ENCODE measurements at regions not wholly inside any gene's neighbourhood (a gene's known extent, or its start where the extent isn't known, plus 50 kb on each side); places are given as distances from the start of the nearest gene placed in this dataset.

- Mint-ChIP-seq H3K4me1 (ENCODE audit: low read depth) (no peaks in the 10 kb centered on the region), H3K27ac (no peak overlapping the region), H3K4me3 (no peak overlapping the region), H3K27me3 (ENCODE audit: low read depth) (no peaks in the 10 kb centered on the region), H3K9me3 (peaks cover 6 to 9% of the 10 kb centered on the region in 2 donors), H3K36me3 (ENCODE audit: insufficient read depth in 2 of 2) (no peaks in the 10 kb centered on the region)
- DNase-seq (no peak), ATAC-seq (replicated peaks in 1 of 2) (no peak)
These were observed 628.0 kb upstream of the NRSN1 start for GRCh38 chr6:23498013-23498412.

- Mint-ChIP-seq H3K4me3 (no peak overlapping the region), H3K4me1 (ENCODE audit: low read depth) (no peaks in the 10 kb centered on the region), H3K27me3 (ENCODE audit: low read depth) (no peaks in the 10 kb centered on the region), H3K9me3 (peaks cover 5 to 6% of the 10 kb centered on the region in 2 donors), H3K36me3 (ENCODE audit: insufficient read depth in 2 of 2) (no peaks in the 10 kb centered on the region), H3K27ac (no peak overlapping the region)
- DNase-seq (no peak), ATAC-seq (replicated peaks in 1 of 2) (no peak)
These were observed 626.5 kb upstream of the NRSN1 start for GRCh38 chr6:23499549-23499948.

GRCh38 chr6:23503173-23503572 lies 622.8 kb upstream of the NRSN1 start:
- H3K36me3 Mint-ChIP-seq (ENCODE audit: insufficient read depth in 2 of 2), result no peaks in the 10 kb centered on the region
- no peak overlapping the region for H3K27ac Mint-ChIP-seq
- ATAC-seq (replicated peaks in 1 of 2), result no peak
- H3K4me1 Mint-ChIP-seq (ENCODE audit: low read depth), result no peaks in the 10 kb centered on the region
- H3K4me3 Mint-ChIP-seq, result no peak overlapping the region
- peaks cover 4 to 7% of the 10 kb centered on the region in 2 donors for H3K9me3 Mint-ChIP-seq
- DNase-seq, result no peak
- no peaks in the 10 kb centered on the region for H3K27me3 Mint-ChIP-seq (ENCODE audit: low read depth)

- Mint-ChIP-seq H3K4me1 (ENCODE audit: low read depth) (no peaks in the 10 kb centered on the region), H3K27me3 (ENCODE audit: low read depth) (no peaks in the 10 kb centered on the region), H3K4me3 (no peak overlapping the region), H3K9me3 (peaks cover 0 to 4% of the 10 kb centered on the region in 2 donors), H3K36me3 (ENCODE audit: insufficient read depth in 2 of 2) (no peaks in the 10 kb centered on the region), H3K27ac (no peak overlapping the region)
- no peak for ATAC-seq (replicated peaks in 1 of 2)
- DNase-seq, result no peak
These were observed 621.0 kb upstream of the NRSN1 start for GRCh38 chr6:23505026-23505425.

GRCh38 chr6:23510778-23511510 lies 615.1 kb upstream of the NRSN1 start:
- DNase-seq (no peak), ATAC-seq (replicated peaks in 1 of 2) (no peak)
- Mint-ChIP-seq H3K9me3 (peaks cover 0 to 3% of the 10 kb centered on the region in 2 donors), H3K27me3 (ENCODE audit: low read depth) (no peaks in the 10 kb centered on the region), H3K4me1 (ENCODE audit: low read depth) (no peaks in the 10 kb centered on the region), H3K36me3 (ENCODE audit: insufficient read depth in 2 of 2) (no peaks in the 10 kb centered on the region), H3K27ac (no peak overlapping the region), H3K4me3 (no peak overlapping the region)

- ATAC-seq (replicated peaks in 1 of 2), result no peak
- H3K36me3 Mint-ChIP-seq (ENCODE audit: insufficient read depth in 2 of 2), result no peaks in the 10 kb centered on the region
These were observed 614.2 kb upstream of the NRSN1 start for GRCh38 chr6:23511817-23512216.

GRCh38 chr6:23518294-23518693 lies 607.7 kb upstream of the NRSN1 start:
- Mint-ChIP-seq H3K27ac (no peak overlapping the region), H3K9me3 (no peaks in the 10 kb centered on the region), H3K4me1 (ENCODE audit: low read depth) (no peaks in the 10 kb centered on the region), H3K36me3 (ENCODE audit: insufficient read depth in 2 of 2) (no peaks in the 10 kb centered on the region), H3K27me3 (ENCODE audit: low read depth) (no peaks in the 10 kb centered on the region), H3K4me3 (no peak overlapping the region)
- ATAC-seq (replicated peaks in 1 of 2), result no peak
- DNase-seq, result no peak

More at GRCh38 chr6:23511817-23512216, 614.2 kb upstream of the NRSN1 start:
- Mint-ChIP-seq H3K27me3 (ENCODE audit: low read depth) (no peaks in the 10 kb centered on the region), H3K9me3 (peaks cover 0 to 2% of the 10 kb centered on the region in 2 donors), H3K4me3 (no peak overlapping the region), H3K4me1 (ENCODE audit: low read depth) (no peaks in the 10 kb centered on the region), H3K27ac (no peak overlapping the region)
- DNase-seq, result no peak

- H3K36me3 Mint-ChIP-seq (ENCODE audit: insufficient read depth in 2 of 2), result peaks cover 0 to 3% of the 10 kb centered on the region in 2 donors
- H3K27ac Mint-ChIP-seq, result no peak overlapping the region
- H3K4me1 Mint-ChIP-seq (ENCODE audit: low read depth), result no peaks in the 10 kb centered on the region
- H3K27me3 Mint-ChIP-seq (ENCODE audit: low read depth), result no peaks in the 10 kb centered on the region
- no peak for DNase-seq
- H3K4me3 Mint-ChIP-seq, result no peak overlapping the region
- no peak for ATAC-seq (replicated peaks in 1 of 2)
- peaks cover 3% of the 10 kb centered on the region in 2 donors for H3K9me3 Mint-ChIP-seq
These were observed 603.0 kb upstream of the NRSN1 start for GRCh38 chr6:23522792-23523547.

GRCh38 chr6:23523771-23524170 lies 602.2 kb upstream of the NRSN1 start:
- Mint-ChIP-seq H3K27me3 (ENCODE audit: low read depth) (no peaks in the 10 kb centered on the region), H3K4me1 (ENCODE audit: low read depth) (no peaks in the 10 kb centered on the region), H3K9me3 (peaks cover 3% of the 10 kb centered on the region in 2 donors), H3K36me3 (ENCODE audit: insufficient read depth in 2 of 2) (peaks cover 0 to 3% of the 10 kb centered on the region in 2 donors), H3K27ac (no peak overlapping the region), H3K4me3 (no peak overlapping the region)
- no peak for DNase-seq
- ATAC-seq (replicated peaks in 1 of 2), result no peak

GRCh38 chr6:23524548-23524947 lies 601.5 kb upstream of the NRSN1 start:
- Mint-ChIP-seq H3K27ac (no peak overlapping the region), H3K27me3 (ENCODE audit: low read depth) (no peaks in the 10 kb centered on the region), H3K9me3 (peaks cover 3% of the 10 kb centered on the region in 2 donors), H3K4me1 (ENCODE audit: low read depth) (no peaks in the 10 kb centered on the region), H3K4me3 (no peak overlapping the region), H3K36me3 (ENCODE audit: insufficient read depth in 2 of 2) (peaks cover 0 to 3% of the 10 kb centered on the region in 2 donors)
- no peak for ATAC-seq (replicated peaks in 1 of 2)
- DNase-seq, result no peak

- Mint-ChIP-seq H3K4me1 (ENCODE audit: low read depth) (peaks cover 8% of the 10 kb centered on the region), H3K27me3 (ENCODE audit: low read depth) (no peaks in the 10 kb centered on the region), H3K27ac (no peak overlapping the region), H3K36me3 (ENCODE audit: insufficient read depth in 2 of 2) (peaks cover 0 to 3% of the 10 kb centered on the region in 2 donors), H3K9me3 (peaks cover 3% of the 10 kb centered on the region in 2 donors), H3K4me3 (no peak overlapping the region)
- DNase-seq (no peak), ATAC-seq (replicated peaks in 1 of 2) (no peak)
These were observed 599.5 kb upstream of the NRSN1 start for GRCh38 chr6:23526526-23526925.

- ATAC-seq (replicated peaks in 1 of 2) (no peak), DNase-seq (no peak)
- Mint-ChIP-seq H3K27me3 (ENCODE audit: low read depth) (no peaks in the 10 kb centered on the region), H3K27ac (no peak overlapping the region), H3K9me3 (peaks cover 3 to 5% of the 10 kb centered on the region in 2 donors), H3K36me3 (ENCODE audit: insufficient read depth in 2 of 2) (peaks cover 0 to 3% of the 10 kb centered on the region in 2 donors), H3K4me3 (no peak overlapping the region), H3K4me1 (ENCODE audit: low read depth) (peaks cover 8% of the 10 kb centered on the region)
These were observed 596.1 kb upstream of the NRSN1 start for GRCh38 chr6:23529902-23530301.

- peaks cover 3 to 5% of the 10 kb centered on the region in 2 donors for H3K9me3 Mint-ChIP-seq
These were observed 594.3 kb upstream of the NRSN1 start for GRCh38 chr6:23531666-23532065.

More at GRCh38 chr6:23531666-23532065, 594.3 kb upstream of the NRSN1 start:
- peaks cover 0 to 3% of the 10 kb centered on the region in 2 donors for H3K36me3 Mint-ChIP-seq (ENCODE audit: insufficient read depth in 2 of 2)
- no peak overlapping the region for H3K4me3 Mint-ChIP-seq
- no peak for ATAC-seq (replicated peaks in 1 of 2)
- no peak for DNase-seq
- no peaks in the 10 kb centered on the region for H3K27me3 Mint-ChIP-seq (ENCODE audit: low read depth)
- H3K4me1 Mint-ChIP-seq (ENCODE audit: low read depth), result peaks cover 8% of the 10 kb centered on the region
- H3K27ac Mint-ChIP-seq, result no peak overlapping the region

Measured in activated T-cell treated with anti-CD3 and anti-CD28 coated beads, Interleukin-2, amount 50 U/mL, for 72 hours (primary cell).